ENCODE measurements at regions not wholly inside any gene's neighbourhood (a gene's known extent, or its start where the extent isn't known, plus 50 kb on each side); places are given as distances from the start of the nearest gene placed in this dataset.

DNA sequence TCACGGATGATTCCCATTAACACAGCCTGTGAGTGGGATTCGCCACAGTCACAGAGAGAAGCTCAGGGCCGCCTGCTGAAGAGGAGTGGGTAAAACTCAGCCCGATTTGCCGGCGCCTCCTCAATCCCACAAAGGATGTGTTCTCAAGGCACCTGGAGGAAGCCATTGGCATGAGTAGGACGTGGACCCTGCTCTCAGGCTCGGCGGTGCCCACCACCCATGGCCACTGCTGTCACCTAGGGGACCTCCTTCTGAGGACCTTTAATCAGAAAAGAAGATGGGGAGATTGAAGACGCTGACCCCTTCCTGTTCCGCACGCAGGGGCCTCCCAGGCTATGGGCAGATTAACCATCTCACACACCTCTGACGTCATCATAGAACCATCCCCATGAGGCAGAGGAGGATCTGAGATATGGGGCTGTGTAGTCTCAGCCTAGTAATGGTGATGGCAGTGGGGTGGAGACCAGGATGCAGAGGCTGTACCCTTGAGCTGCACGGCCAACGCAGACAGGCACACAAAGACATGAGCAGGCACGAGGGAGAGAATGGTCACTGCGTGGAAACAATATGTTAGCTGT is 571.8 kb downstream of the BRD1 start:
- TF ChIP-seq EZH2 (IDR thresholded peaks at IDR 0.05; ENCODE audit: insufficient read depth, poor library complexity, severe bottlenecking) (no peak), EZH2phosphoT487 (IDR thresholded peaks at IDR 0.05; ENCODE audit: insufficient read depth, low read depth) (no peak)
